HS-5 (cell line): ENCODE measurements at regions not wholly inside any gene's neighbourhood (a gene's known extent, or its start where the extent isn't known, plus 50 kb on each side); places are given as distances from the start of the nearest gene placed in this dataset.
A peak's percentile ranks its signal among the peaks of the same experiment; 100 is the strongest.
"Not testable (repeated sequence)": the region's sequence is repeated elsewhere in the genome, so short reads cannot be mapped to it uniquely, and the experiment has no call there.

ENCODE experiments used
- DNase-seq: peaks from one replicate; pipeline ENCODE4 v3.0.0-alpha.2; 2012; ENCODE audit warnings: low read depth

GRCh38 chr6:50467931-50468330, 245.4 kb upstream of the TFAP2D start:
- no peak for DNase-seq

DNA sequence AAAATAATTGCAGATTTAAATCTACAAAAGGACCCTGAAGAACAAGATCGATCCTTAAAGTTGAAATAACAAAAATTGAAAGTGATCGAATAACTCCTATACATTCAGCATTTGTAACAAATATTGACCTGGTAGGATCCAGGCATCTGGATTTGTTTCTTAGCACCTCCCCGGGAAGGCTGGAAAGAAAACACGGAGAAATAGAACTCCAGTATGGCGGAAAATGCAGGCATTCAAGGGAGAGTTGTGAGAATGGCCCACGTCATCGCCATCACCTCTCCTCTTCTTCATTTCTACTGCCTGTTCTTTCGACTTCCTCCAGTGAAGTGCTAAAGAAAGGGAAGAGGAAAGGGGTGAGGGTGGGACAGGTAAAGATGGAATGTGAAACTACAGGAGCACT, 242.3 kb upstream of the TFAP2D start:
- no peak for DNase-seq

DNA sequence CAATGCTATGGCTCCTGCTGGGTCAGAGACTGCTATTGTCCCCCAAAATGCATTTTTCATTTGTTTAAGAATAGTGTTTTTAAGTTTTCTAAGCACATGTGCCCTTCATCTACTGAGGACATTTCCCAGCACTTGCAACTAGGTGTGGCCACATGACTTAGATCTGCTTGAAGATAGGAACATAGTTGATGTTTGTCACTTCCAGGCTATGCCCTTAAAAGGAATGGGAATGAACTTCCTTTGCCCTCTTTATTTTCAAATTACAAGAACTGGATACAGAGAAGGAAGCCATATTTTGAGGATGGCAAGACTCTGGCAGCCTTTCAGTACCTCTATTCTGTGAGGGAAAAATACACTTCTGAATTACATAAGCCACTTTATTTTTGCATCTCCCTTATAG, 203.0 kb upstream of the TFAP2D start:
- no peak for DNase-seq

DNA sequence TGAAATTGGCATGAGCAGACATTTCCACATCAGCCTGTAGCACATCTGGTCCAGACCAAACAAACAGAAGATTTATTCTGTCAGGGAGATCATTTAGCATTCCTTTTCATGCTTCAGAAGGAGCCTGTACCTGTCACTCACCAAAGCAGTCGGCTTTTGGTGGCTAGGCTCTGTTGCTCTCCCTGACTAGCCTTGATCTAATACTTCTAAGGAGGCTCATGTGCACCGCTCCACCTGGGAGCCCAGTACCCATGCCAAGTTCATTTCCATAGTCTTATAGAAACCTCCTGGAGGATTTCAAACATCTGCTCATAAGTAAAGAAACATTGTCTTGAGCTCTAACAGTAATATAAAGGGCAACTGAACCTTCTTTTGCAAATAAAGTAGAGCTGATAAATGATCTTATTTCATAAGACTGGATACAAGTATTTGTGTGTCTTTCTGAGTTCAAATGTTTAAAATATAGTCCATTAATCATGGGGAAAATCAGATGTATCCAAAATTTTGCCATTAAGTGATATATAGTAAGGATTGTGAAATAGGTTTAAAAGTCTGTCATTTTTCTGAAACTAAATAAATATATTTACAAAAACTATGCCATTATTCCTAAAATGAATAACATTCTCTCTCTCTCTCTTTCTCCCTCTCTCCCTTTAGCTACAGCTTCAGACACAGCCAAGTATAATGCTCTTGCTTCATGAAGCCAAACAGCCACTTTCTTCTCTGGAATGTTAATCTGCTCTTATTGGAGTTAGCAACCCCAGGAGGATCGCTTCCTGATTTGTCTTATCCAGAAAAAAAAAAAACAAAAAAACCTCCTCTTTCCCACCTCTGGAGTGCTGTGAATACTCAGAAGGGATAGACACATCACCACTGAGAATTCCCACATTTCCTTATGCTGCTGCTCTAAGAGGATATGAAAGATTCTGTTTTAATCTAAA, 192.7 kb upstream of the TFAP2D start:
- no peak for DNase-seq

GRCh38 chr6:50524341-50524740, 189.0 kb upstream of the TFAP2D start:
- no peak for DNase-seq

DNA sequence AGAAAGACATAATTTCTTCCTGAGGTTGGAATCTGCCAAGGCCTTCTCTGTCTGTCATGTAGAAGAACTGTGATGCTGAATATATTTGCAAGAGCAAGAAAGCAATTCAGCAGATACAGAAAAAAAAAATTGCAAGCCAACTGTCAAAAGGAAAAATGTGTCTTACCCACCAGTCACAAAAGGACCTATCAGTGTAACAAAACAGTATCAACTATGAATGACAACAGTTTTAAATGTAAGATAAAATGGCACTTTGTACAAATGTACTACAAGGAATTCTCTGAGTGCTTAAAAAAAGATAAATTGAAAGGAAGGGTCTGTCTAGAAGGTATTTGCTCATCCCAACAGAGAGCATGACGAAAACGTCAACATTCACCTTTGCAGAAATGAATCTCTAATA, 185.3 kb upstream of the TFAP2D start:
- no peak for DNase-seq

GRCh38 chr6:50539447-50539846, 173.9 kb upstream of the TFAP2D start:
- DNase-seq: no peak

GRCh38 chr6:50541941-50542340, 171.4 kb upstream of the TFAP2D start:
- no peak for DNase-seq

DNA sequence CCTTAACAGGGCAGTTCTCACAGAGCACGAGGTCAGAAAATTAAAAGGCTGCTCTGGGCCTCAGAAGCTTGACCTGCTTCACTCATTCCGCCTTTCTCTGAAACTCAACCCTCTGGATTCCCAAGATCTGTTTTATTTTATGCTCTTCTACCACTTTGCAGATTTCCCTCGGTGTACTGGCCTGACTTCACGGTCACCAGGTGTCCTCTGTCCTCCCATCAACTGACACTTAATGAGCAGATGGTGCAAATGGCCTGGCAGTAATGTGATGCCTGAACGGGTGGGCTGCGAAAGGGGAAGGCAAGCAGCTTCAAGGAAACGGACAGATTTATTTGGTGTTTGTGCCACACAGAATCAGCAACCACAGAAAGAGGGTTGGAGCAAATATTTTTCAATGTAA, 169.7 kb upstream of the TFAP2D start:
- no peak for DNase-seq

- DNase-seq: no peak
Measured at GRCh38 chr6:50549026-50549425, 164.3 kb upstream of the TFAP2D start.

- no peak for DNase-seq
Measured at GRCh38 chr6:50549475-50549874, 163.9 kb upstream of the TFAP2D start.

DNA sequence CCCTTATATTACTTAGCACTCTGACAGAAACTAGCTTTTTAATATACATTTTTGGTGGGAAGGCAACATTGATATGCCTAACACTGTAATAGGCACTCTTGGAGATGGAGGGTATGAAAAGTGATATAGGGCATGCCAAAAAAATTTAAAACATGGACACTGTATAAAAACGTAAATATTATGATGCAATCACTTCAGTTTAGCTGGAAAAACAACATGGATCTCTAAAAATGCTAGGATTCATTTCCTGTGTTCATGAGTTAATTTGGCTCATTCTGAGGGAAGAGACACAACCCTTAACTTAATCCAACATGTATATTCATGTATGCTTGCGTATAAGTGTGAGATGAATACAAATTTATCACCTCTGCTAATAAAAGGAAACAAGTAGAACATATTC, 157.3 kb upstream of the TFAP2D start:
- DNase-seq: no peak

GRCh38 chr6:50565004-50565403, 148.3 kb upstream of the TFAP2D start:
- DNase-seq: no peak

- DNase-seq: not testable (repeated sequence)
Measured at GRCh38 chr6:50571230-50571629, 142.1 kb upstream of the TFAP2D start.

- no peak for DNase-seq
Measured at GRCh38 chr6:50585441-50586330, 127.6 kb upstream of the TFAP2D start.

- no peak for DNase-seq
Measured at GRCh38 chr6:50586331-50586675, 127.0 kb upstream of the TFAP2D start.

DNA sequence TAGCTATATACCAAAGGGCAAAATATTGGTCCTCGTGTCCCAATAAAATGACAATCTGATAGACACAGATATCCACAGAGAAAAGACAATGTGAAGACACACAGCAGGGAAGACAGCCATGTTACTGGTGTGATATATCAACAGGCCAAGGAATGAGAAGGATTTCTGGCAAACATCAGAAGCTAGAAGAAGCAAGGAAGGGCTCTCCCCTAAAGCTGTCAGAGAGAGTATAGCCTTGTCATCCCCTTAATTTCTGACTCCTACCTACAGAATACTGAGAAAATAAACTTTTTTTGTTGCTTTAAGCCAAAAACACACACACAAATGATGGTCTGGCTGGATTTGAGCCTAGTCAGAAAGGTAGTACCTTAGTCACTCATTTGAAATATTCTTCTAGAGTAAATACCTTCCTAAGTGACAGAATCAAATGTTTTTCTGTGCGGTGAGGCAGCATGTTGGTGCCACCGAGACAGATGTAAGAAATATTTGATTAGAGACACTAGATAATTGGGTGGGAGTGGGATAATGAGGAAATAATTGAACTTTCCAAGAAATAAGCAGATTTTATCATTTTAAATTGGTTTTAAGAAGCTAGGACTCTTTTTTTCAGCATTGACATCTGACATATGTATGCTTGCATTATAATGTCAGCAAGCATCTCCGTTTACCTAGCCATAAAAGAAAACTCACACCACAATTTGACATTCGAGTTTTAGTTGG, 123.4 kb upstream of the TFAP2D start:
- no peak for DNase-seq

- no peak for DNase-seq
Measured at GRCh38 chr6:50591135-50591534, 122.2 kb upstream of the TFAP2D start.

GRCh38 chr6:50600280-50600679, 113.0 kb upstream of the TFAP2D start:
- no peak for DNase-seq

- DNase-seq: peak; percentile 26
Measured at GRCh38 chr6:50602292-50602691, 111.0 kb upstream of the TFAP2D start.

DNA sequence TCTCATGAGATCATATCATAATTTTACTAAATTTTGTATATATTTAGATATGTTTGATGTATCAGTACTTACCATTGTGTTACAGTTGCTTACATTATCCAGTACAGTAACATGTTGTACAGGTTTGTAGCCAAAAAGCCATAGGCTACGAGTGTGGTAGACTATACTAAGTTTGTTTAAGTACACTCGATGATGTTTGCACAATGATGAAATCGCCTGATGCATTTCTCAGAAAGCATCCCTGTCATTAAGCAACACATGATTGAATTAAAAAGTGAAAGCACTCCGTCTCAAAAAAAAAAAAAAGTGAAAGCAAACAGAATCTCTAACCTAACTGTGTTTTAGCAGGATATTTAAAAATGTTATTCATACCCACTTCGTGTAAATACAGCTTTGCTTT, 104.9 kb upstream of the TFAP2D start:
- no peak for DNase-seq

GRCh38 chr6:50610562-50610961, 102.8 kb upstream of the TFAP2D start:
- DNase-seq: no peak
